ENCODE measurements at regions not wholly inside any gene's neighbourhood (a gene's known extent, or its start where the extent isn't known, plus 50 kb on each side); places are given as distances from the start of the nearest gene placed in this dataset.
"Not testable (repeated sequence)": the region's sequence is repeated elsewhere in the genome, so short reads cannot be mapped to it uniquely, and the experiment has no call there.

DNA sequence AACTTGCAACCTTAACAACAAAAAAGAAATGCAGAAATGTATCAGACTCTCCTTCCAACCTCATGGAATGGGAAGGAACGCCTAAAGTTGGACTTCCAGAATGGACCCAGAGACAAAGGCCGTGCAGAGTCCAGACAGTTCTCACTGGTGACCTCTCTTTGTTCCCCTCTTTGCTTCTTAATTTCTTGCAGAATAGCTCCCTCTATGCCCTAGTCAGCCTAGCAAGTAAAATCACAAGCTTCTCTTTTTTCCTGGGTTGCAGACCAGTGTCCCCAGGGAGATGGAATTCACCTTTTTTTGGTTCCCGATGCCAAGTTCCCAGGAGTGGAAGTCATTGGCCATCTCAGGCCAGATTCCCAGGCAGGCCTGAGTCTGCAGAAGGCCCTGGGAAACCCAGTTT, 278.0 kb downstream of the CCSER2 start:
- H3K4me1 Mint-ChIP-seq, result no peaks in the 10 kb centered on the region
- no peaks in the 10 kb centered on the region for H3K36me3 Mint-ChIP-seq
- H3K9me3 Mint-ChIP-seq, result no peaks in the 10 kb centered on the region
- no peak overlapping the region for H3K4me3 Mint-ChIP-seq
- H3K27me3 Mint-ChIP-seq, result peaks cover 21% of the 10 kb centered on the region
- H3K27ac Mint-ChIP-seq, result no peak overlapping the region

DNA sequence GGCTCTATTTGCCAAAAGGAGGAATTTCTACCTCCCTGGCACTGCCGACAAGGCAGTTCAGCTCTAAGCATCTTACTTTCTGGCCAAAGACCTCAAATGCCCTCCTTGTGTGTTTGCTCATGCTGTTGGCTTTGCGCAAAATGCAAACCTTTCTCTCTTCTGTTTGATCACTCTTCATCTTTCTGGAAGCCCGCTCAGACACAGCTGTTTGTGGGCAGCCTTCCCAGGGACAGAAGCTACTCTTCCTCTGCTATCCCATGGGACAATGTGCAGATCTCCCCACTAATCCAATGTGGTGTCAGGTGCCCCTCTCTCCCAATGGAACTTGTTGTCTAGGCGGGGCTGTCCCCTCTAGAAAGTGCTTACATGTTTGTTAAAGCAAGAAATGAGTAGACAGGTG, 278.7 kb downstream of the CCSER2 start:
- H3K27ac Mint-ChIP-seq, result no peak overlapping the region
- no peaks in the 10 kb centered on the region for H3K9me3 Mint-ChIP-seq
- H3K27me3 Mint-ChIP-seq, result peaks cover 21% of the 10 kb centered on the region
- no peak overlapping the region for H3K4me3 Mint-ChIP-seq
- H3K36me3 Mint-ChIP-seq, result no peaks in the 10 kb centered on the region
- no peaks in the 10 kb centered on the region for H3K4me1 Mint-ChIP-seq

DNA sequence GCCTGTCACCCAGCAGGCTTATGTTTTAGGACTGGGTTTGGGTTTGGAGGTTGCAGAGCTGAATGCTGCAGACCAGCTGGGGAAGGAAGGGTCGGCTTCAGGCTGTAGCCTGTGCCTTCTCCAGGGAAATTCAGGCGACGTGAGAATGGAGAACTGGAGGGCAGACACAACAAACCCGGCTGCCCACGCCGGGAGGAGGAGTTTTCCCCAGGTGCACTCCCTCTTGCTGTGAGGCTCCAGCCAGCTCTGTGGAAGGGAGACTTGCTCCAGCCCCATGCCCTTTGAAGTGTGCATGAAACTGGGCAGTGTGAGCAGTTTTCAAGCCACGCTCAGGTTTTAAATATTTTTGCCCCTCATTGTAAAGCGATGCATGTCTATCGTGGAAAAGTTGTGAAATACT, 279.1 kb downstream of the CCSER2 start:
- Mint-ChIP-seq H3K27ac (no peak overlapping the region), H3K36me3 (no peaks in the 10 kb centered on the region), H3K9me3 (no peaks in the 10 kb centered on the region), H3K27me3 (peaks cover 21% of the 10 kb centered on the region), H3K4me1 (no peaks in the 10 kb centered on the region), H3K4me3 (peak overlapping the region in 1 of 4 donors; percentile 68)

DNA sequence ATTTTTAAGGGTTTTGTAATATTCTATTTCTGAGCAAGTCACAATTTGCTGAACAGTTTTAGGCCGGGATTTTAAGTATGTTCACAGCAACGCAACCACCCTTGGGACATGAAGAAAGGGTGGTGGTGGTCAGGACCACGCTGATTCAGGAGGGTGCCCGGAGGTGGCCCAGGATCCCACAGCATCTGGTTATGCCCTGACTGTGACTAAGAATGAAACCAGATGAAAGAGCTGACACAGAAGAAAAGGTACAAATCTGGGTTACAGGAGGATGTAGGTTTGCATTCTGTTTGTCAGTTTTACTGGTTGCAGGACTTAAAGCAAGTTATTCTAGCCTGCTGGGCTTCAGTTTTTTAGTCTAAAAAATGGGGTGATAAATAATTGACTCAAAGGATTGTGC, 279.7 kb downstream of the CCSER2 start:
- Mint-ChIP-seq H3K36me3 (no peaks in the 10 kb centered on the region), H3K27me3 (peaks cover 24% of the 10 kb centered on the region), H3K4me3 (no peak overlapping the region), H3K27ac (no peak overlapping the region), H3K4me1 (no peaks in the 10 kb centered on the region), H3K9me3 (no peaks in the 10 kb centered on the region)

DNA sequence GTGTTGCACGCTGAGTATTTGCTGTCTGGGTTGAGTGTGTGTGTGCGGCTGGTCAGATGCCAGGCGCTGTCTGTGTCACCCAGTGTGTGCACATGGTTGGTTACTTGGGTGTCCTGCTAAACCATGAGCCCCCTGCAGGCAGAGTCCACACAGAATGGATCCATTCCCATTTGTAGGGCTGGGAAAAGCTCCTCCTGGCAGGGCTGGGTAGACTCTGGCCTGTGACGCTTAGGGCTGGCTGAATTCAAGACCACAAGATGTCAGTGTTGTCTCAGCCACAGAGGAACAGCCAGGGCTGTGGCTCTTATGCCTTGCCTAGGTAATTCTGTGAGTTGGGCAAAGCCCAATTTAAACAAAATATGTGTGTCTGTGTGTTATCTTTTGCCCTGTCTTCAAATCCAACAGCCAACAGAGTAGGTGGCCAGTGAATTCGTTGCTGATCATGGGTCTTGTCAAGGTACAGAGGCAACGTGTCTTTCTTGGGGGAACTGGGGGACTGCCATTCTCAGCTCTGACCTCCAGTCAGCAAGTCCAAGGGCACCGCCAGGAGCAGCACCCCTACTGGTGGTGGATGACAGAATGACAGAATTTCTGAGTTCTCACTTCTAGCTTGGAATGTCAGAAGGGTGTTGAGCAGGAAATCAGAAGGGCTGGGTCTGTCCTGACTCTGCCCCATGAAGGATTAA, 285.1 kb downstream of the CCSER2 start:
- Mint-ChIP-seq H3K9me3 (peaks cover 0 to 3% (median 0%) of the 10 kb centered on the region in 3 donors), H3K36me3 (peaks cover 2% of the 10 kb centered on the region), H3K4me1 (no peaks in the 10 kb centered on the region), H3K27ac (no peak overlapping the region), H3K4me3 (no peak overlapping the region), H3K27me3 (peaks cover 5% of the 10 kb centered on the region)

DNA sequence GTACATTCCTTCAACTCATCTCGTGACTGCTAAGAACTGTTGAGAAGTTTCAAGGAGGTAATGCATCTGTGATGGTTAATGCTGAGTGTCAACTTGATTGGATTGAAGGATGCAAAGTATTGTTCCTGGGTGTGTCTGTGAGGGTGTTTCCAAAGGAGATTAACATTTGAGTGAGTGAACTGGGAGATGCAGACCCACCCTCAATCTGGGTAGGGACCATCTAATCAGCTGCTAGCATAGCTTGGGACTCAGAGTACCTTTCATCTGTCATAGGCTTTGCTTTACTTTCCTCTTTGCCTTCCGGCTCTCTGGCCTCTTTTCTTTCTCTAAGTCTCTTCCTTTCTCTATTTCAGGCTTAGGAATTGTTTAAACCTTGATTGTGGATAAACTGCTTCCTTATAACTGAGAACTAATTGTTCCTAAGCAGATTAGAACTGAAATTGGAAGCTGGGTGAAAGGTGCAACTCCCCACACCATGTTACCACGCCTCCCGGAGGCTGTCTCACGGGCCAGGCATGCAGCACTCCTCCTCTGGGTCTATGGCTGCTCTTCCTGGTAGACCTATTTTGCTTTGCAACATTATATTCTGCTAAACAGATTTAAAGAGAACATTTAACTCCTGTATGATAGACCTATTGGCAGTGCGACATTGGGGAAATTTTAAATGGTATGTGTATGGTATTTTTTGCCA, 298.2 kb downstream of the CCSER2 start:
- Mint-ChIP-seq H3K36me3 (no peaks in the 10 kb centered on the region), H3K4me3 (no peak overlapping the region), H3K9me3 (peaks cover 0 to 2% (median 0%) of the 10 kb centered on the region in 3 donors), H3K27me3 (peaks cover 1% of the 10 kb centered on the region), H3K4me1 (no peaks in the 10 kb centered on the region), H3K27ac (no peak overlapping the region)

DNA sequence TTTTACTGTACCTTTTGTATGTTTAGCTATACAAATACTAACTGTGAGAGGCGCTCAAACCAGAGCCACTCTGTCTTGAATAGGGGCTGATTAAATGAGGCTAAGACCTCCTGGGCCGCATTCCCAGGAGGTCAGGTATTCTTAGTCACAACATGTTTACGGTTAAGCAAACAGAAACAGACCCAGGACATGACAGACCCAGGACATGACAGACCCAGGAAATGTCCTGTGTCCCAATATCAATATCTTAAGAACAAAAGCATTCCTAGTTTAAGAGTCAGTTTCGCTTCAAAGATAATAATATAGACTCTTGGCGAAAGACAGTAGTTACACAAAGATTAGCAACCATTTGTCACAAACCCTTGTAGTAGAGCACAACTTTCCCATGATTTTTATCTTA, 304.5 kb downstream of the CCSER2 start:
- Mint-ChIP-seq H3K27me3 (no peaks in the 10 kb centered on the region), H3K36me3 (no peaks in the 10 kb centered on the region), H3K9me3 (peaks cover 0 to 2% (median 0%) of the 10 kb centered on the region in 3 donors), H3K4me3 (no peak overlapping the region), H3K4me1 (no peaks in the 10 kb centered on the region), H3K27ac (no peak overlapping the region)

DNA sequence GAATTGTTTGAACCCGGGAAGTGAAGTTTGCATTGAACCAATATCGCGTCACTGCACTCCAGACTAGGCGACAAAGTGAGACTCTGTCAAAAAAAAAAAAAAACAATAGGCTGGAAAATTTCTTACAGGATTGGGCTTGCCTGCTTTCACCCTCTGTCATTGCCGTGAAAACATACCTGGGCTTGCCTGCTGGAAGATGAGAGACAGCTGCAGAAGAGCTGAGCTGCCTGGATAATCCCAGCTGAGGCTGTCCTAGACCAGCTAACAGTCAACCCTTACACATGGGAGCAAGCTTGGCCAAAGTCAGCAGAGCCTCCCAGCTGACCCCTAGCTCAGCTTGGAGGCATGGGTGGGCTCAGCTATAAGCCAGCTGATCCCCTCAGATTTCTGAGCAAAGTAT, 306.2 kb downstream of the CCSER2 start:
- Mint-ChIP-seq H3K27ac (no peak overlapping the region), H3K36me3 (no peaks in the 10 kb centered on the region), H3K27me3 (no peaks in the 10 kb centered on the region), H3K4me3 (no peak overlapping the region), H3K9me3 (peaks cover 0 to 3% (median under 1%) of the 10 kb centered on the region in 3 donors), H3K4me1 (no peaks in the 10 kb centered on the region)

DNA sequence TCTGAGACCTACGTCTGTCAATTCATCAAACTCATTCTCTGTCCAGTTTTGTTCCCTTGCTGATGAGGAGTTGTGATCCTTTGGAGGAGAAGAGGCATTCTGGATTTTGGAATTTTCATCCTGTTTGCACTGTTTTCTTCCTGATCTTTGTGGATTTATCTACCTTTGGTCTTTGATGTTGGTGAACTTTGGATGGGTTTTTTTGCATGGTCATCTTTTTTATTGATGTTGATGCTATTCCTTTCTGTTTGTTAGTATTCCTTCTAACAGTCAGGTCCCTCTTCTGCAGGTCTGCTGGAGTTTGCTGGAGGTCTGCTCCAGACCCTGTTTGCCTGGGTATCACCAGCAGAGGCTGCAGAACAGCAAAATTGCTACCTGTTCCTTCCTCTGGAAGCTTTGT, 322.2 kb downstream of the CCSER2 start:
- H3K9me3 Mint-ChIP-seq, result peaks cover 0 to 14% (median 4%) of the 10 kb centered on the region in 3 donors
- not testable (repeated sequence) for H3K27ac Mint-ChIP-seq, H3K4me1 Mint-ChIP-seq, H3K4me3 Mint-ChIP-seq, H3K27me3 Mint-ChIP-seq, H3K36me3 Mint-ChIP-seq

DNA sequence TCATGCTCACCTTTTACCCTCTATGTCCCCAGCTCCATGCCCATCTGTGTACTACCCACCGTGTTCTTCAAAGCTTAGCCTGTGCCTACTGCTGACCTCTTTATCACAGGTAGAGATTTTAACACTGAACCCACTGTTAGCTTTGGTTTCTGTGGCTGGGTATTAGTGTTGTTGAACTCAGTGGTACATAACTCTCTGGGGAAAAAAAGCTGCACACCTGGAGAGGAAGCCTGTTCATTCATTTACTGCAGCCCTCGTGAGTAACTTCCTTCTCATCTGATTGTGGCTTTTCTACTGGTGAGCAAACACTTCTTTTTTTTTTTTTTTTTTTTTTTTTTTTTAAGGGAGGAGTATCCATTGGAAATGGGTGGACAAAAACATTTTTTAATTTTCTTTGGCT, 326.3 kb downstream of the CCSER2 start:
- Mint-ChIP-seq H3K27me3 (peaks cover 9% of the 10 kb centered on the region), H3K4me1 (peaks cover 3 to 5% (median 5%) of the 10 kb centered on the region in 3 donors), H3K9me3 (peaks cover 0 to 5% (median 0%) of the 10 kb centered on the region in 3 donors), H3K4me3 (no peak overlapping the region), H3K36me3 (no peaks in the 10 kb centered on the region), H3K27ac (no peak overlapping the region)

DNA sequence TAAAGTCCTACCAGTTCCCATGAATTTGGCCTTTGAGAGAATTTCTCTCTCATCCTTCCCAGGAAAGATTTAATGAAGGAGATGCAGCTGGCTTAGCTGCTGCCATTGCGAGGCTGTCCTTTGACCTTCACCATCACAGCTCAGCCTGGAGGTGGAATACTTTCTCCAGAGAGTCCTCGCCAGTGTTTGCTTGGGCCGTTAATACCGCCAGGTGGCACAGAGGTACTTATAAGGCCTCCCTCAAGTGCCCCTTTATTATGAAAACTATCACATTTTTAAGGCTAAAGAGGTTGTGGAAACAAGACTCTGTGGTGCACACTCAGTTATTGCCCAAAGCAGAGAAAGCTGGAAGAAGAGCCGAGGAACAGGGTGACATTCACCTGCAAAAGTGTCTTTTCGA, 330.6 kb downstream of the CCSER2 start:
- Mint-ChIP-seq H3K36me3 (no peaks in the 10 kb centered on the region), H3K27me3 (peaks cover 7% of the 10 kb centered on the region), H3K27ac (no peak overlapping the region), H3K9me3 (peaks cover 0 to 2% (median 0%) of the 10 kb centered on the region in 3 donors), H3K4me1 (peaks cover 3 to 5% (median 5%) of the 10 kb centered on the region in 3 donors), H3K4me3 (no peak overlapping the region)

DNA sequence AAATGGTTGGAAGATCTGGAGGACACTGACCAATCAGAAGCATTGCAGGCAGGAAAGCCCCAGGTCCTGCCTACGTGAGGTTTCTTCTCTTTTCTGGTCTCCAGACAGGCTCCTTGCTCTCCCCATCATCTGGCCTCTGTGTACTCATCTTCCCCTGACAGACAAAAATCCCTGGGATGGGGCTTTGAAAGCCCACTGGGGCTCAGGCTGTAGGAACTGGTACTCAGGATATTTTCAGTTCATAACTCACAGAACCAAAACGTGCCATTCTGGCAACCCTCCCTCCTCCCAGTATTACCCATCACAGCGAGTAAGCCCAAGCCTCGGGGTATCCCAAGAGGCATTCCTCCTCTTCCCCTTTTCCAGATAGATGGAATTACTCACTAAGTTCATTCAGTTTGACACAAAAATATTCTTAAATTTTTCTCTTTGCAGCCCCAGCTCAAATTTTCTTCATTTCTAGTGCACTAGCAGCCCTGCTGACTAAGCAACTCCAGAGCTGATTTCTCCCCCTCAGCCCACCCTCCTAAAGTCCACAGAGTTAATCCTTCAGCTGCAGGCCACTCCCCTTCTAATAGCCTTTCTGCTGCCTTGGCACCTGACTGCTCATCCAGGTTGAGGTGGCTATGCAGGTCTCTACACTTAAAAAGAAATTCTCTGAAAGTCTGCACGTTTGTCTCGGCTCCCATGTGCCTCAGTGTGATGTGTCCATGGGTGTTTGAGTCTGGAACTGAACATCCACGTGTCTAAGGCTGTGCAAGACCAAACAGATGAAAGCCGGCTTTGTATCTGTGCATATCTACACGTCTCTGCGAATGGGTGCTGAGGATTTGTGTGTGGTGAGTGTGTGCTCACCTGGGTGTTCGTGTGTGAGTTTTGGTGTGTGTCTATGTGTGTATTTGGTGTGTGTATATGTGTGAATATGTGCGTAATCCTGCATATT, 331.4 kb downstream of the CCSER2 start:
- Mint-ChIP-seq H3K27me3 (peaks cover 7% of the 10 kb centered on the region), H3K9me3 (peaks cover 0 to 2% (median 0%) of the 10 kb centered on the region in 3 donors), H3K4me3 (no peak overlapping the region), H3K36me3 (no peaks in the 10 kb centered on the region), H3K4me1 (peaks cover 0 to 1% (median 0%) of the 10 kb centered on the region in 3 donors), H3K27ac (no peak overlapping the region)

DNA sequence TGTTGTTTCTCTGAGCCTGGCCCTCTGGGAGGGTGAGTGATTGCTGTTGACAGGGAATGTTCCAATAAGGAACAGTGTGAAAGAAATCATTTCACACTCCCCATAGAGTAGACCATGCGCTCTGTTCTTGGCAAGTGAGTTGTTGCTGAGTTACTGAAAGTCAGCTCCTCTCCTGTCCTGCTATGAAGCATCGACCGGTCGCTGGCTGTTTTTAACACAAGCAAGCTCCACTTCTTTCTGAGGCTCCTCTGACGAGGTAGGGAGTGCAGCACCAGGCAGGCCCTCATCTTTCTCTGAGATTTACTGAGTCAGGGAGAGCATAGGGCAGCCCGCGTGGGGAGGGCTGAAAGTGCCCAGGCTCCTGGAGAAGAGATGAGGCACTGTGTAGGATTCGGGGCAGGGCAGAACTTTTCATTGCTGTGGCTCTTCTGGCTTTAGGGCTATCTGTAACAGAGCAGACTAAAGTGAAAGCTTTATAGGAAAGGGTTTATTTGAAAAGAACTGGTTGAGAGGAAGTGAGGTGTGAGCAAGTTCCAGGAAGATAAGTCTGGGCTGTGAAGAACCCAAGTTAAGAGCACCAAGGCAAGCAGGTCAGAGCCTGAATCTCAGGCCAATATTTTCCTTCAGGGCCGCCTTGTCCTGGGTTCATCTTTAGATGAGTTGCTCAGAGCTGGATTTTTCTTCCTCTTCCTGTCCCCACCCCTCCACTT, 332.2 kb downstream of the CCSER2 start:
- H3K4me1 Mint-ChIP-seq, result no peaks in the 10 kb centered on the region
- H3K9me3 Mint-ChIP-seq, result peaks cover 0 to 2% (median 0%) of the 10 kb centered on the region in 3 donors
- no peaks in the 10 kb centered on the region for H3K36me3 Mint-ChIP-seq
- H3K27ac Mint-ChIP-seq, result no peak overlapping the region
- peaks cover 7% of the 10 kb centered on the region for H3K27me3 Mint-ChIP-seq
- no peak overlapping the region for H3K4me3 Mint-ChIP-seq

DNA sequence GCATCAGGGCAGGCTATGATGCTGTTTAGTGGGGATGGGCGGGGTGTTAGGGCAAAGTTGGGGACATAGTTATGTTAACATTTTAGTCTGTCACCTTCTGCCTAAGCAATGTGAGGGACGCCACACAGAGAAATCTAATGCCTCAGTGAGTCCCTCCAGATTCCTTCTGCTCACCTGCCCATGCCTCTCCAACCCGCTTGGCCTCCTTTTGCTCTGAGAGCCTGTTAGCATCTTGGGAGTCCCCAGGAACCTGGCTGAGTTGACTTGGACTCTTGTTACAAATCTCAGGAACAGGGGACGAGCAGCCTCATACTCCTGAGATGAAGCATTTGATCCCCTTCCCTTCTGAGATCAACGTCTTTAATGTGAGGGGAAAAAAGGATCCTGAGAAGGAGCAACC, 336.8 kb downstream of the CCSER2 start:
- Mint-ChIP-seq H3K9me3 (no peaks in the 10 kb centered on the region), H3K27me3 (peaks cover 3% of the 10 kb centered on the region), H3K4me3 (no peak overlapping the region), H3K27ac (peak overlapping the region in 1 of 3 donors; percentile 31), H3K36me3 (no peaks in the 10 kb centered on the region), H3K4me1 (no peaks in the 10 kb centered on the region)

Measured in IgD-negative memory B cell (primary cell).